AG09309 (cell line): ENCODE measurements at regions not wholly inside any gene's neighbourhood (a gene's known extent, or its start where the extent isn't known, plus 50 kb on each side); places are given as distances from the start of the nearest gene placed in this dataset.
"Not testable (repeated sequence)": the region's sequence is repeated elsewhere in the genome, so short reads cannot be mapped to it uniquely, and the experiment has no call there.

Source experiments
- DNase-seq: peaks from one replicate; pipeline ENCODE4 v3.0.0-alpha.2; 2010; ENCODE audit warnings: low read depth
- H3K4me3 ChIP-seq: 2 replicates; pipeline ENCODE4 v1.5.1; 2011; ENCODE audit warnings: mild to moderate bottlenecking, low read depth, low read length, moderate library complexity; ENCODE audit not compliant: control insufficient read depth
- CTCF ChIP-seq: IDR thresholded peaks from 2 replicates; pipeline ENCODE4 v1.5.1; 2011; ENCODE audit warnings: mild to moderate bottlenecking, low read depth, low read length, inconsistent platforms; ENCODE audit not compliant: insufficient read depth, control insufficient read depth; ENCODE audit errors: missing control alignments

GRCh38 chr7:42662862-42663261, 249.0 kb downstream of the C7orf25 start:
- DNase-seq: no peak
- no peak for TF ChIP-seq CTCF
- no peak overlapping the region for H3K4me3 ChIP-seq

GRCh38 chr7:42661312-42661711, 250.6 kb downstream of the C7orf25 start:
- no peak for TF ChIP-seq CTCF
- no peak overlapping the region for H3K4me3 ChIP-seq
- peak; percentile 69 for DNase-seq

GRCh38 chr7:42650701-42651100, 261.2 kb downstream of the C7orf25 start:
- no peak for TF ChIP-seq CTCF
- no peak for DNase-seq
- no peak overlapping the region for H3K4me3 ChIP-seq

GRCh38 chr7:42650171-42650570, 261.7 kb downstream of the C7orf25 start:
- H3K4me3 ChIP-seq: no peak overlapping the region
- no peak for TF ChIP-seq CTCF
- no peak for DNase-seq

GRCh38 chr7:42645906-42646305, 266.0 kb downstream of the C7orf25 start:
- no peak for DNase-seq

GRCh38 chr7:42642699-42643098, 269.2 kb downstream of the C7orf25 start:
- no peak for DNase-seq
- no peak for TF ChIP-seq CTCF
- no peak overlapping the region for H3K4me3 ChIP-seq

More at GRCh38 chr7:42645906-42646305, 266.0 kb downstream of the C7orf25 start:
- no peak for TF ChIP-seq CTCF
- H3K4me3 ChIP-seq: no peak overlapping the region

- DNase-seq: no peak
- no peak overlapping the region for H3K4me3 ChIP-seq
- peak; percentile 33 for TF ChIP-seq CTCF
Measured at GRCh38 chr7:42639930-42640329, 271.9 kb downstream of the C7orf25 start.

GRCh38 chr7:42636380-42636779, 275.5 kb downstream of the C7orf25 start:
- not testable (repeated sequence) for DNase-seq, H3K4me3 ChIP-seq
